ENCODE measurements at regions not wholly inside any gene's neighbourhood (a gene's known extent, or its start where the extent isn't known, plus 50 kb on each side); places are given as distances from the start of the nearest gene placed in this dataset.

GRCh38 chr12:89280833-89281538 is 71.3 kb downstream of the DUSP6 start:
- TF ChIP-seq POLR2AphosphoS5 (IDR thresholded peaks at IDR 0.05) = no peak
- TF ChIP-seq, protein P1, sequence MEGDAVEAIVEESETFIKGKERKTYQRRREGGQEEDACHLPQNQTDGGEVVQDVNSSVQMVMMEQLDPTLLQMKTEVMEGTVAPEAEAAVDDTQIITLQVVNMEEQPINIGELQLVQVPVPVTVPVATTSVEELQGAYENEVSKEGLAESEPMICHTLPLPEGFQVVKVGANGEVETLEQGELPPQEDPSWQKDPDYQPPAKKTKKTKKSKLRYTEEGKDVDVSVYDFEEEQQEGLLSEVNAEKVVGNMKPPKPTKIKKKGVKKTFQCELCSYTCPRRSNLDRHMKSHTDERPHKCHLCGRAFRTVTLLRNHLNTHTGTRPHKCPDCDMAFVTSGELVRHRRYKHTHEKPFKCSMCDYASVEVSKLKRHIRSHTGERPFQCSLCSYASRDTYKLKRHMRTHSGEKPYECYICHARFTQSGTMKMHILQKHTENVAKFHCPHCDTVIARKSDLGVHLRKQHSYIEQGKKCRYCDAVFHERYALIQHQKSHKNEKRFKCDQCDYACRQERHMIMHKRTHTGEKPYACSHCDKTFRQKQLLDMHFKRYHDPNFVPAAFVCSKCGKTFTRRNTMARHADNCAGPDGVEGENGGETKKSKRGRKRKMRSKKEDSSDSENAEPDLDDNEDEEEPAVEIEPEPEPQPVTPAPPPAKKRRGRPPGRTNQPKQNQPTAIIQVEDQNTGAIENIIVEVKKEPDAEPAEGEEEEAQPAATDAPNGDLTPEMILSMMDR (IDR thresholded peaks at IDR 0.05) = no peak
